Endothelial cell of umbilical vein (primary cell): ENCODE measurements at regions not wholly inside any gene's neighbourhood (a gene's known extent, or its start where the extent isn't known, plus 50 kb on each side); places are given as distances from the start of the nearest gene placed in this dataset.

Source experiments
- BruUV-seq: library from RNA; stranded (reverse); fragments of 400-500 nt; replicated peaks from 2 replicates; lab custom pipeline; 2021; lab: Mats Ljungman, UMichigan
- CTCF ChIA-PET: fragments of 300-600, 350-600 bp; sonication (Branson Sonifier 250); formaldehyde crosslinking; loops from one replicate; lab custom pipeline; 2021; ENCODE audit warnings: antibody characterized with exemption, inconsistent platforms; lab: Charles Lee
- POLR2A ChIA-PET: fragments of 300-600, 350-600 bp; sonication (Branson Sonifier 250); formaldehyde crosslinking; loops from one replicate; lab custom pipeline; 2021; ENCODE audit warnings: antibody characterized with exemption, inconsistent platforms; lab: Charles Lee
- DNase-seq: peaks from one replicate; pipeline ENCODE4 v3.0.0-alpha.2; 2011; ENCODE audit warnings: low read depth, low spot score
- FAIRE-seq: peaks from 2 replicates; lab custom pipeline; 2011; peaks lifted over from hg19 to GRCh38; lab: Jason Lieb, UNC
- H2AFZ ChIP-seq: 2 replicates; pipeline ENCODE4 v1.6.0; 2012; ENCODE audit warnings: low read depth, low read length, control low read depth, inconsistent platforms
- H3K27ac ChIP-seq: 2 replicates; pipeline ENCODE4 v1.5.1; 2011; ENCODE audit warnings: low read depth, mild to moderate bottlenecking, control low read depth, low read length, moderate library complexity; ENCODE audit not compliant: insufficient read depth
- H3K27me3 ChIP-seq, 2 experiments: 2 replicates each; pipeline versions ENCODE4 v1.6.0 to v1.6.1; 2011; ENCODE audit warnings: low read length in 2 of 2, mixed read lengths in 1 of 2; ENCODE audit not compliant: control insufficient read depth in 2 of 2, insufficient read depth in 2 of 2
- H3K36me3 ChIP-seq, 2 experiments: 2 replicates in 1 of 2; 3 replicates in 1 of 2; pipeline ENCODE4 v1.5.1; 2011; ENCODE audit warnings: low read length in 2 of 2, mild to moderate bottlenecking in 1 of 2, moderate library complexity in 1 of 2; ENCODE audit not compliant: control insufficient read depth in 2 of 2, insufficient read depth in 2 of 2; ENCODE audit errors: extremely low read depth in 1 of 2
- H3K4me1 ChIP-seq: 3 replicates; pipeline ENCODE4 v1.5.1; 2011; ENCODE audit warnings: mild to moderate bottlenecking, low read length; ENCODE audit not compliant: control insufficient read depth, insufficient read depth; ENCODE audit errors: extremely low read depth
- H3K4me2 ChIP-seq: 2 replicates; pipeline ENCODE4 v1.6.1; 2011; ENCODE audit warnings: low read length, control low read depth, mixed read lengths; ENCODE audit not compliant: insufficient read depth
- H3K4me3 ChIP-seq, 3 experiments: fragments of 200-600 bp in 1 of 3; sonication (generic), shearing (Covaris generic) in 1 of 3; replicated peaks in 1 of 3; 2 replicates each; pipeline ENCODE4 v1.5.1; 2011 to 2016; ENCODE audit warnings: control low read depth in 3 of 3, low read length in 3 of 3, mild to moderate bottlenecking in 2 of 3, inconsistent platforms in 1 of 3, low read depth in 1 of 3, moderate library complexity in 1 of 3; ENCODE audit not compliant: insufficient read depth in 1 of 3
- H3K79me2 ChIP-seq: 2 replicates; pipeline ENCODE4 v1.6.0; 2012; ENCODE audit warnings: low read length, inconsistent platforms; ENCODE audit not compliant: control insufficient read depth, insufficient read depth
- H3K9ac ChIP-seq: replicated peaks from 2 replicates; pipeline ENCODE3; 2011; ENCODE audit warnings: low read length, control low read depth; ENCODE audit not compliant: insufficient read depth; ENCODE audit errors: extremely low read depth
- H3K9me1 ChIP-seq: replicated peaks from 3 replicates; pipeline ENCODE4 v1.6.0; 2011; ENCODE audit warnings: mild to moderate bottlenecking, low read length; ENCODE audit not compliant: control insufficient read depth, insufficient read depth; ENCODE audit errors: extremely low read depth
- H3K9me3 ChIP-seq: replicated peaks from 2 replicates; pipeline ENCODE4 v1.5.1; 2012; ENCODE audit warnings: low read length, inconsistent platforms; ENCODE audit not compliant: control insufficient read depth, insufficient read depth
- H4K20me1 ChIP-seq: replicated peaks from 2 replicates; pipeline ENCODE3; 2011; ENCODE audit warnings: mild to moderate bottlenecking, low read length; ENCODE audit not compliant: control insufficient read depth, insufficient read depth; ENCODE audit errors: extremely low read depth
- FOS ChIP-seq: IDR thresholded peaks from 2 replicates; pipeline ENCODE4 v1.6.1; 2011; ENCODE audit warnings: mild to moderate bottlenecking, low read length, moderate library complexity, borderline replicate concordance; ENCODE audit not compliant: insufficient read depth
- GATA2 ChIP-seq: IDR thresholded peaks from 2 replicates; pipeline ENCODE4 v1.7.0; 2011; ENCODE audit warnings: low read depth, mild to moderate bottlenecking, moderate library complexity, mixed read lengths, low read length; ENCODE audit not compliant: insufficient read length, insufficient read depth
- JUN ChIP-seq: IDR thresholded peaks from 2 replicates; pipeline ENCODE4 v1.6.1; 2011; ENCODE audit warnings: borderline replicate concordance, low read depth; ENCODE audit not compliant: insufficient read length, insufficient read depth
- MYC ChIP-seq: IDR thresholded peaks from one replicate; pipeline ENCODE4 v1.6.1; 2011; ENCODE audit warnings: mild to moderate bottlenecking, low read depth, low read length
- POLR2AphosphoS5 ChIP-seq: IDR thresholded peaks from 2 replicates; pipeline ENCODE4 v1.6.1; 2012; ENCODE audit warnings: low read depth, mild to moderate bottlenecking, control low read depth, low read length, moderate library complexity; ENCODE audit not compliant: insufficient read depth
- dilution Hi-C: fragments of 300-500 bp; cut with MboI; formaldehyde crosslinking; loops from one replicate; pipeline ENCODE4 v1.15.0; 2019; ENCODE audit warnings: low sequenced_read_pairs; ENCODE audit not compliant: extremely low pct_ligation_motif_present
- intact Hi-C: fragments of 100-400 bp; cut with micrococcal nuclease; formaldehyde crosslinking; loops from one replicate; pipeline ENCODE4 v1.10.0; 2022
- TF ChIP-seq, protein P1 (sequence below), 2 donors: IDR thresholded peaks; 1 replicate in 1 of 2; 2 replicates in 1 of 2; pipeline ENCODE4 v1.5.1; 2011; ENCODE audit warnings: low read length in 2 of 2, mild to moderate bottlenecking in 2 of 2, moderate library complexity in 2 of 2, control low read depth in 1 of 2, inconsistent platforms in 1 of 2, low read depth in 1 of 2; ENCODE audit not compliant: insufficient read depth in 1 of 2; ENCODE audit errors: extremely low read depth in 1 of 2

- FAIRE-seq, result peak; percentile 21
- ChIA-PET CTCF (interaction anchor here (1.5 to 2.4 kb wide), 4 partner anchors 13 to 112 kb away, joined by 4 to 11 read pairs (median 6); no protein-coding TSS in a partner anchor), POLR2A (no interaction called here)
- Histone ChIP-seq H4K20me1 (no peaks in the 10 kb centered on the region), H3K9me1 (no peaks in the 10 kb centered on the region), H3K79me2 (no peaks in the 10 kb centered on the region), H3K4me3 (no peak overlapping the region), H3K9ac (no peak overlapping the region), H3K36me3 (no peaks in the 10 kb centered on the region), H2AFZ (no peak overlapping the region), H3K4me1 (peaks cover 34% of the 10 kb centered on the region), H3K9me3 (no peaks in the 10 kb centered on the region), H3K27me3 (no peaks in the 10 kb centered on the region), H3K27ac (no peak overlapping the region), H3K4me2 (peak overlapping the region; percentile 63)
- dilution Hi-C loops, result no loop called here
- DNase-seq, result peak; percentile 57
- TF ChIP-seq, protein P1, sequence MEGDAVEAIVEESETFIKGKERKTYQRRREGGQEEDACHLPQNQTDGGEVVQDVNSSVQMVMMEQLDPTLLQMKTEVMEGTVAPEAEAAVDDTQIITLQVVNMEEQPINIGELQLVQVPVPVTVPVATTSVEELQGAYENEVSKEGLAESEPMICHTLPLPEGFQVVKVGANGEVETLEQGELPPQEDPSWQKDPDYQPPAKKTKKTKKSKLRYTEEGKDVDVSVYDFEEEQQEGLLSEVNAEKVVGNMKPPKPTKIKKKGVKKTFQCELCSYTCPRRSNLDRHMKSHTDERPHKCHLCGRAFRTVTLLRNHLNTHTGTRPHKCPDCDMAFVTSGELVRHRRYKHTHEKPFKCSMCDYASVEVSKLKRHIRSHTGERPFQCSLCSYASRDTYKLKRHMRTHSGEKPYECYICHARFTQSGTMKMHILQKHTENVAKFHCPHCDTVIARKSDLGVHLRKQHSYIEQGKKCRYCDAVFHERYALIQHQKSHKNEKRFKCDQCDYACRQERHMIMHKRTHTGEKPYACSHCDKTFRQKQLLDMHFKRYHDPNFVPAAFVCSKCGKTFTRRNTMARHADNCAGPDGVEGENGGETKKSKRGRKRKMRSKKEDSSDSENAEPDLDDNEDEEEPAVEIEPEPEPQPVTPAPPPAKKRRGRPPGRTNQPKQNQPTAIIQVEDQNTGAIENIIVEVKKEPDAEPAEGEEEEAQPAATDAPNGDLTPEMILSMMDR (IDR thresholded peaks at IDR 0.05; ENCODE audit: extremely low read depth in 1 of 2, insufficient read depth in 1 of 2, low read depth in 1 of 2, low read length in 2 of 2), result no peak
- BruUV-seq, result no TSS peak
- intact Hi-C loops, result no loop called here
These were observed 233.0 kb upstream of the SIX2 start for GRCh38 chr2:45242161-45242741.

GRCh38 chr2:45241061-45241561, 231.9 kb upstream of the SIX2 start:
- peak overlapping the region; percentile 54 for H3K9ac ChIP-seq
- FAIRE-seq (peak; percentile 52), DNase-seq (peak; percentile 69)
- H3K9me1 ChIP-seq, result no peaks in the 10 kb centered on the region
- H3K79me2 ChIP-seq, result no peaks in the 10 kb centered on the region
- no peak overlapping the region for H3K4me3 ChIP-seq
- ChIA-PET CTCF (interaction anchor here (0.6 to 2.4 kb wide), 8 partner anchors 14 to 254 kb away, joined by 3 to 11 read pairs (median 5); no protein-coding TSS in a partner anchor), POLR2A (no interaction called here)
- H2AFZ ChIP-seq, result peak overlapping the region; percentile 83
- H3K4me1 ChIP-seq, result peaks cover 34% of the 10 kb centered on the region
- TF ChIP-seq GATA2 (peak; percentile 57), FOS (peak; percentile 66), POLR2AphosphoS5 (no peak), JUN (peak; percentile 42), MYC (no peak)
- peak overlapping the region; percentile 63 for H3K4me2 ChIP-seq
- peak overlapping the region; percentile 79 for H3K27ac ChIP-seq
- dilution Hi-C loops, result no loop called here
- H3K27me3 ChIP-seq, result no peaks in the 10 kb centered on the region
- H3K36me3 ChIP-seq, result no peaks in the 10 kb centered on the region
- no peaks in the 10 kb centered on the region for H4K20me1 ChIP-seq
- H3K9me3 ChIP-seq, result no peaks in the 10 kb centered on the region
- BruUV-seq, result no TSS peak
- intact Hi-C loops, result no loop called here
